ENCODE measurements at regions not wholly inside any gene's neighbourhood (a gene's known extent, or its start where the extent isn't known, plus 50 kb on each side); places are given as distances from the start of the nearest gene placed in this dataset.

DNA sequence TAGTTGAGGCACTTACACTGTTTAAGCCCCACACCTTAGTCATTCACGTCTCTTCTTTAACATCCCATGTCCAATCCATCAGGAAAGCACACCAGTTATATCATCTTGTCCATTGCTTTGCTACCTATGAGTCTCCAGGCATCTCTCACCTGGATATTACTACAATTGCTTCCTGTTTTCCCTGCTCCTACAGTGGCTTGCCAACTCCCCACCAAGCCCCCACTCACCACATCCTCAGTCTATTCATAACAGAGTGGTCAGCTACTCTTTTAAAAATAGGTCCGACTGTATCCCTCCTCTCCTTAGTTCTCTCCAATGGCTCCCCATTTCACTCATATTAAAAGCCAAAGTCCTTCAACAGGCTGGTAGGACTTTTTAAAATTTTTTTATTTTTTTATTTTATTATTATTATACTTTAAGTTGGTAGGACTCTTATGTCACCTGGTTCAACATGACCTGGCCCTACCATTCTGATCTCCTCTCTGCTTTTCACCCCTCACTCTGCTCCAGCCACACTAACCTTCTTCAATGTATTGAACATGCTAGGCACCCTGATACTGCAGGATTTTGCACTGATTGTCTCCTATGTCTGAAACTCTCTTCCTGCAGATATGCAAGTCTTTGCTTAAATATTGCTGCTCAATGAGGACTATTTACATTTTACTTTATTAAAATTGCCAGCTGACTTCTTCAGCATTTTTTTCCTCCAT, 253.2 kb downstream of the CYRIA start:
- no peak overlapping the region for H3K4me3 ChIP-seq (ENCODE audit: low read depth, low read length)
- TF ChIP-seq, protein P1, sequence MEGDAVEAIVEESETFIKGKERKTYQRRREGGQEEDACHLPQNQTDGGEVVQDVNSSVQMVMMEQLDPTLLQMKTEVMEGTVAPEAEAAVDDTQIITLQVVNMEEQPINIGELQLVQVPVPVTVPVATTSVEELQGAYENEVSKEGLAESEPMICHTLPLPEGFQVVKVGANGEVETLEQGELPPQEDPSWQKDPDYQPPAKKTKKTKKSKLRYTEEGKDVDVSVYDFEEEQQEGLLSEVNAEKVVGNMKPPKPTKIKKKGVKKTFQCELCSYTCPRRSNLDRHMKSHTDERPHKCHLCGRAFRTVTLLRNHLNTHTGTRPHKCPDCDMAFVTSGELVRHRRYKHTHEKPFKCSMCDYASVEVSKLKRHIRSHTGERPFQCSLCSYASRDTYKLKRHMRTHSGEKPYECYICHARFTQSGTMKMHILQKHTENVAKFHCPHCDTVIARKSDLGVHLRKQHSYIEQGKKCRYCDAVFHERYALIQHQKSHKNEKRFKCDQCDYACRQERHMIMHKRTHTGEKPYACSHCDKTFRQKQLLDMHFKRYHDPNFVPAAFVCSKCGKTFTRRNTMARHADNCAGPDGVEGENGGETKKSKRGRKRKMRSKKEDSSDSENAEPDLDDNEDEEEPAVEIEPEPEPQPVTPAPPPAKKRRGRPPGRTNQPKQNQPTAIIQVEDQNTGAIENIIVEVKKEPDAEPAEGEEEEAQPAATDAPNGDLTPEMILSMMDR (conservative IDR thresholded peaks at IDR 0.05; ENCODE audit: low read depth, low read length) = no peak
- no peak for DNase-seq (ENCODE audit: low read depth)

DNA sequence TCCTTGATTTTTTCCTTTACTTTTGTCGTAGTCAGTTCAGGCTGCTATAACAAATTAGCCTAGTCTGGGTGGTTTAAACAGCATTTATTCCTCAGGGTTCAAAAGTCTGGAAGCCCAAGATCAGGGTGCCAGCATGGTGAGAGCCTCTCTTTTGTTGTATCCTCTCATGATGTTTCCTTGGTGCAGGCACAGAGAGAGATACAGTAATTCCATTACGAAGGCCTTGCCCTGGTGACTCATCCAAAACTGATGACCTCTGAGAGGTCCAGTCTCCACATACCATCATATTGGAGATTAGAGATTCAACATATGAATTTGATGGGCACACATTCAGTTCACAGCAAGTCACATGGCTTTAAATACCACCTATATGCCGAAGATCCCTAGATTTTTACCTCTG, 253.8 kb downstream of the CYRIA start:
- TF ChIP-seq, protein P1 (conservative IDR thresholded peaks at IDR 0.05; ENCODE audit: low read depth, low read length) = no peak
- no peak for DNase-seq (ENCODE audit: low read depth)

DNA sequence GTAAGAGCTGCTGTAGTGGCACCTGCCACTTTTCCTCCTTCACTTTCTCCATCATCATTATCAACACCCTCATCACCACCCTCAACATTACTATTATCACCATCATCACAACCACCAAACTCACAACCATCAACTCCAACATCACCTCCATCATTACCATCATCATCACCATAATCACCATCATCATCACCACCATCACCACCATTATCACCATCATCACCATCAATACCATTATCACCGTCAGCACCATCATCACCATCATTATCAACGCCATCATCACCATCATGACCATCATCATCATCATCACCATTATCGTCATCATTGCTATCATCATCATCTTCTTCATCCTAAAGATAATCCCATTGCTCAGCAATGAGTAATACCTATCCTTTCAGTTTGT, 255.8 kb downstream of the CYRIA start:
- no peak overlapping the region for H3K4me3 ChIP-seq (ENCODE audit: low read depth, low read length)
- no peak for DNase-seq (ENCODE audit: low read depth)
- TF ChIP-seq, protein P1 (conservative IDR thresholded peaks at IDR 0.05; ENCODE audit: low read depth, low read length) = no peak

More for the DNA sequence above, 253.8 kb downstream of the CYRIA start:
- no peak overlapping the region for H3K4me3 ChIP-seq (ENCODE audit: low read depth, low read length)

DNA sequence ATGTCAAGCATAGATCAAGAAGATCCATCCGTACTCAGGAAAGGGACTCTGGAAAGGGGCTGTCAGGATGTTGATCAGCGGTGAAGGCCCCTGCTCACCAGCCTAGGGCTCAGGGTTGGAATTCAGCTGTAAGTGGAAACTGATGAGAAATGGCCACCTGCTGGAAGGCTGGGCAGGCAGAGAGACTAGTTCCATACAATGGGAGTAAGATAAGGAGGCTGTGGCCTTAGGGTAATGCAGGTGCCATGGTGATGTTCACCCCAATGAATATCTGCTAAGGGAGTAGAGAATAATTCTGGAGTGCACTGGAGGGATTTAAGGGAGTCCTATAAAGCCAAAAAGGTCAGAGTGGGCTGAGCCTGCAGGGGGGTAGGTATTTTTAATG, 256.6 kb downstream of the CYRIA start:
- DNase-seq (ENCODE audit: low read depth) = no peak
- H3K4me3 ChIP-seq (ENCODE audit: low read depth, low read length) = no peak overlapping the region
- TF ChIP-seq, protein P1 (conservative IDR thresholded peaks at IDR 0.05; ENCODE audit: low read depth, low read length) = no peak

DNA sequence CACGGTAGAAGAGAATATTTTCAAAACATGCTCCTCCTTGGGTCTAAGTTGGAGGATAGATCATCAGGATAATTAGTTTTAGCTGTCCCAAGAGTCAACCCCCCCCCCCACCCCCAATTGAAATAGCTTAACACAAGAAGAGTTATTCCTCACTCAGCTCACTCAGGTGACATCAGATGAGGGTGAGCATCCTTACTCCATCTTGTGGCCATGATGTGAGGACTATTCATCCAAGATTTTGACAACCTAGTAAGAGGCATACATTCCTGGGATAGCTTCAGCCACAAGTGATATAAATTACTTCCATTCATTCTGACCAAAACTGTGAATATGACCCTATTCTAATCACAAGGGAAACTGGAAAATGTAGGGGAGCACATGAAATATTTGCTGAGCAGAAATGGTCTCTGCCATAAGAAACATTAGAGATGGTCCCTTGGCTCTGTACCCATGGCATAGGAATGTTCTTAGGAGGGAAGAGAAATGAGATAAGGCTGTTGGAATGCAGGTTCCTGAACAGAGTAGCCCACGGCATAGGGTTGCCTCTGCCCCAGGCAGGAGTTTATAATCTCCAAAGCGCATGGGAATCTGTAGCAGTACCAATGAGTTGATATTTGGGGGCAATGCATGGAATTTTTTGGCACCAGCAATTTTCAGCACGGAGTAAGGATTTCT, 257.2 kb downstream of the CYRIA start:
- DNase-seq (ENCODE audit: low read depth) = no peak

DNA sequence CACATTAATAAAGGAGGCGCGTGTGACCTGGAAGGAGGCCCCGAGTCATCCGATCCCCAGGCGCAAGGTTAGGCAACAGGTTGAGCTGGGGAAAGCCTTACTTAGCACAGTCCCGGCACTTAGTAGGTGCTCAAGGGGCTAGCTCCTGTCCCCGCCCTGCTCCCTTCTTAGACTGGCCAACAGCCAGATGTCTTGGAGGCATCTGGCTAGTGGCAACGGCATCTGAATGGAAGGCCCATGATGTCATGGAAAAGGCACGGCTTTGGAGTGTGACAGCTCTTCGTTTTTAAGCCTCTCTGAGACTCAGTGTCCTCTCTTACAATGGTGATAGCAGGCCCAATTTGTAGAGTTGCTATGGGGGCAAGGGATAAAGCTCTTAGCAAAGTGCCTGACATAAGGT, 258.3 kb downstream of the CYRIA start:
- H3K4me3 ChIP-seq (ENCODE audit: low read depth, low read length) = no peak overlapping the region
- TF ChIP-seq, protein P1 (conservative IDR thresholded peaks at IDR 0.05; ENCODE audit: low read depth, low read length) = no peak
- no peak for DNase-seq (ENCODE audit: low read depth)

More for the DNA sequence above, 257.2 kb downstream of the CYRIA start:
- TF ChIP-seq, protein P1 (conservative IDR thresholded peaks at IDR 0.05; ENCODE audit: low read depth, low read length) = no peak
- H3K4me3 ChIP-seq (ENCODE audit: low read depth, low read length) = no peak overlapping the region

Measured in choroid plexus epithelial cell (primary cell).